Glutamatergic neuron (in vitro differentiated cells): ENCODE measurements at regions not wholly inside any gene's neighbourhood (a gene's known extent, or its start where the extent isn't known, plus 50 kb on each side); places are given as distances from the start of the nearest gene placed in this dataset.

Experiments used
- DNase-seq: peaks from one replicate; pipeline ENCODE4 v3.0.0; 2022
- H3K27ac Mint-ChIP-seq: one replicate; pipeline ENCODE4 v1.8.0; 2020; ENCODE audit warnings: mild to moderate bottlenecking, mixed read lengths, inconsistent platforms; ENCODE audit not compliant: unreplicated experiment
- H3K27me3 Mint-ChIP-seq: one replicate; pipeline ENCODE4 v1.8.0; 2020; ENCODE audit warnings: mild to moderate bottlenecking, moderate library complexity, mixed read lengths, inconsistent platforms; ENCODE audit not compliant: unreplicated experiment
- H3K36me3 Mint-ChIP-seq: one replicate; pipeline ENCODE4 v1.8.0; 2020; ENCODE audit warnings: mild to moderate bottlenecking, mixed read lengths, inconsistent platforms; ENCODE audit not compliant: unreplicated experiment
- H3K4me1 Mint-ChIP-seq: one replicate; pipeline ENCODE4 v1.8.0; 2020; ENCODE audit warnings: mild to moderate bottlenecking, low read depth, mixed read lengths, inconsistent platforms; ENCODE audit not compliant: unreplicated experiment
- H3K4me3 Mint-ChIP-seq: one replicate; pipeline ENCODE4 v1.8.0; 2020; ENCODE audit warnings: mild to moderate bottlenecking, mixed read lengths, inconsistent platforms; ENCODE audit not compliant: unreplicated experiment
- H3K9me3 Mint-ChIP-seq: one replicate; pipeline ENCODE4 v1.8.0; 2020; ENCODE audit warnings: mild to moderate bottlenecking, moderate library complexity, mixed read lengths, inconsistent platforms; ENCODE audit not compliant: unreplicated experiment
- CTCF ChIP-seq: fragments of 200-600 bp; sonication (generic); IDR thresholded peaks from one replicate; pipeline ENCODE4 v1.5.0; 2021; ENCODE audit not compliant: partially characterized antibody, unreplicated experiment

- H3K36me3 Mint-ChIP-seq, result peaks cover 4% of the 10 kb centered on the region
- no peaks in the 10 kb centered on the region for H3K9me3 Mint-ChIP-seq
- H3K27ac Mint-ChIP-seq, result no peak overlapping the region
- no peak for TF ChIP-seq CTCF
- no peak overlapping the region for H3K4me3 Mint-ChIP-seq
- DNase-seq, result no peak
- peaks cover 6% of the 10 kb centered on the region for H3K4me1 Mint-ChIP-seq
- H3K27me3 Mint-ChIP-seq, result peaks cover 4% of the 10 kb centered on the region
Observed at GRCh38 chr6:4287372-4287771, 152.0 kb upstream of the ECI2 start.

- H3K4me3 Mint-ChIP-seq, result no peak overlapping the region
Observed at GRCh38 chr6:4282926-4283325, 147.6 kb upstream of the ECI2 start.

GRCh38 chr6:4281341-4282293 lies 146.2 kb upstream of the ECI2 start:
- Mint-ChIP-seq H3K36me3 (peaks cover 10% of the 10 kb centered on the region), H3K27ac (peak overlapping the region; percentile 56), H3K4me3 (peak overlapping the region; percentile 77), H3K4me1 (peaks cover 7% of the 10 kb centered on the region), H3K9me3 (peaks cover 7% of the 10 kb centered on the region), H3K27me3 (peaks cover 4% of the 10 kb centered on the region)
- DNase-seq, result peak; percentile 63
- no peak for TF ChIP-seq CTCF

More at GRCh38 chr6:4282926-4283325, 147.6 kb upstream of the ECI2 start:
- Mint-ChIP-seq H3K9me3 (peaks cover 5% of the 10 kb centered on the region), H3K36me3 (peaks cover 12% of the 10 kb centered on the region), H3K27ac (no peak overlapping the region), H3K27me3 (peaks cover 4% of the 10 kb centered on the region), H3K4me1 (peaks cover 13% of the 10 kb centered on the region)
- TF ChIP-seq CTCF, result no peak
- DNase-seq, result no peak

DNA sequence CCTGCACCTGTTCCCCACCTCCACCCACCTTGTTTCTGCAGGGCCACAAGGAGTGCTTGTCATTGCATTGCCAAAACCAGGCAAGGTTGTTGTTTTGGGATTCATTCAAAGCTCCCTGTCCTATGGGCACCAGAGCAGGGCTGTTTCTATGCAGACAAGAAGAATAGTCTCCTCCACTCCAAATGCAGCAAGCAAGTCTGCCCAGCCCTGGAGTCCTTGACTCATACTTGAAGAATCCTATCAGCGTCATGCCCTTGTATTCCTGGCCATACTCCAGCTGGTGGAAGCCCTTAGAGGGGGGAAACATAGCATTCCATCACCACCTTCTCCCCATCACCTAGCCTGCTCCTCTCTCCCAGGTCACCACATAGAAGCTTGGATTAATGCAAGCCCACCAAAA lies 145.3 kb upstream of the ECI2 start:
- no peak for DNase-seq
- H3K4me3 Mint-ChIP-seq, result no peak overlapping the region
- peaks cover 10% of the 10 kb centered on the region for H3K36me3 Mint-ChIP-seq
- no peak for TF ChIP-seq CTCF
- peaks cover 7% of the 10 kb centered on the region for H3K4me1 Mint-ChIP-seq
- peaks cover 7% of the 10 kb centered on the region for H3K9me3 Mint-ChIP-seq
- peaks cover 4% of the 10 kb centered on the region for H3K27me3 Mint-ChIP-seq
- no peak overlapping the region for H3K27ac Mint-ChIP-seq

- H3K27ac Mint-ChIP-seq, result no peak overlapping the region
- H3K36me3 Mint-ChIP-seq, result peaks cover 10% of the 10 kb centered on the region
- H3K4me3 Mint-ChIP-seq, result no peak overlapping the region
- H3K27me3 Mint-ChIP-seq, result peaks cover 4% of the 10 kb centered on the region
- TF ChIP-seq CTCF, result no peak
- H3K4me1 Mint-ChIP-seq, result peaks cover 7% of the 10 kb centered on the region
- no peak for DNase-seq
- peaks cover 7% of the 10 kb centered on the region for H3K9me3 Mint-ChIP-seq
Observed at GRCh38 chr6:4280031-4280430, 144.7 kb upstream of the ECI2 start.
